ENCODE measurements at regions not wholly inside any gene's neighbourhood (a gene's known extent, or its start where the extent isn't known, plus 50 kb on each side); places are given as distances from the start of the nearest gene placed in this dataset.

- Histone ChIP-seq H4K20me1 (ENCODE audit: insufficient read depth, low read length, poor library complexity, severe bottlenecking) (no peaks in the 10 kb centered on the region), H3F3A (ENCODE audit: low read depth) (no peaks in the 10 kb centered on the region), H2AFZ (ENCODE audit: low read length) (no peak overlapping the region), H3K79me2 (ENCODE audit: insufficient read depth, low read length) (no peaks in the 10 kb centered on the region), H3K4me1 (ENCODE audit: insufficient read depth, low read length, poor library complexity, severe bottlenecking) (no peaks in the 10 kb centered on the region), H3K27me3 (ENCODE audit: insufficient read depth, low read length, poor library complexity, severe bottlenecking) (no peaks in the 10 kb centered on the region), H3K4me2 (ENCODE audit: low read depth, low read length, poor library complexity, severe bottlenecking) (no peak overlapping the region), H3K9ac (ENCODE audit: low read depth, low read length, poor library complexity, severe bottlenecking) (no peak overlapping the region), H3K9me2 (replicated peaks; ENCODE audit: low read depth, low read length) (no peaks in the 10 kb centered on the region), H3K9me3 (ENCODE audit: insufficient read depth, low read depth, low read length) (no peaks in the 10 kb centered on the region), H3K4me3 (ENCODE audit: low read length, poor library complexity, severe bottlenecking) (no peak overlapping the region), H3K36me3 (ENCODE audit: insufficient read depth, low read length) (no peaks in the 10 kb centered on the region)
- TF ChIP-seq CTCF (conservative IDR thresholded peaks at IDR 0.05; ENCODE audit: low read length), result no peak
- TF ChIP-seq EZH2phosphoT487 (IDR thresholded peaks at IDR 0.05; ENCODE audit: borderline replicate concordance), result no peak
These were observed 79.1 kb upstream of the NUDT7 start for GRCh38 chr16:77643176-77643575.

GRCh38 chr16:77645764-77646163 is 76.5 kb upstream of the NUDT7 start:
- TF ChIP-seq CTCF (conservative IDR thresholded peaks at IDR 0.05; ENCODE audit: low read length) (no peak), EZH2phosphoT487 (IDR thresholded peaks at IDR 0.05; ENCODE audit: borderline replicate concordance) (no peak)
- Histone ChIP-seq H3K79me2 (ENCODE audit: insufficient read depth, low read length) (no peaks in the 10 kb centered on the region), H3K36me3 (ENCODE audit: insufficient read depth, low read length) (no peaks in the 10 kb centered on the region)

DNA sequence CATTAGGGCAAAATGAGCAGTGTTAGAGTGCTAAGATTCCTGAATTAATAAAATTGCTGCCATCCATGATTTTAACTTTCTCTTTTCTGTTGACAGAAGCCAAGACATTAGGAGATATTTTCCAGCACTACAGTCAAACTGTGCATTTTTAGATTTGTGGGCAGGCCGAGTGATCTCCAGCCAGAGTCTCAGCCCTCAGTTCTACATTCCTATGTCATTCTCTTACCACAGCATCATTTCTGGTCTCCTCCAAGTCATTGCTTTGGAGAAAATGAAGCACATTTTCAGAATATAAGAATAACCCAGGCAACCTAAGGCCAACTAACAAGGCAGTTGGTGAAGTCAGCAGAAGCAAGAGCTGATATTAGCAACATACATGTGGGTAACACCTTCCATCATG is 74.6 kb upstream of the NUDT7 start:
- no peaks in the 10 kb centered on the region for H3K4me1 ChIP-seq (ENCODE audit: insufficient read depth, low read length, poor library complexity, severe bottlenecking)
- no peak overlapping the region for H3K4me3 ChIP-seq (ENCODE audit: low read length, poor library complexity, severe bottlenecking)
- H3K36me3 ChIP-seq (ENCODE audit: insufficient read depth, low read length), result no peaks in the 10 kb centered on the region
- H4K20me1 ChIP-seq (ENCODE audit: insufficient read depth, low read length, poor library complexity, severe bottlenecking), result no peaks in the 10 kb centered on the region
- H3K27me3 ChIP-seq (ENCODE audit: insufficient read depth, low read length, poor library complexity, severe bottlenecking), result no peaks in the 10 kb centered on the region
- H2AFZ ChIP-seq (ENCODE audit: low read length), result no peak overlapping the region
- no peak overlapping the region for H3K4me2 ChIP-seq (ENCODE audit: low read depth, low read length, poor library complexity, severe bottlenecking)
- H3K9me3 ChIP-seq (ENCODE audit: insufficient read depth, low read depth, low read length), result no peaks in the 10 kb centered on the region
- no peaks in the 10 kb centered on the region for H3K9me2 ChIP-seq (replicated peaks; ENCODE audit: low read depth, low read length)
- no peak overlapping the region for H3K9ac ChIP-seq (ENCODE audit: low read depth, low read length, poor library complexity, severe bottlenecking)
- no peak for TF ChIP-seq EZH2phosphoT487 (IDR thresholded peaks at IDR 0.05; ENCODE audit: borderline replicate concordance)
- no peak for TF ChIP-seq CTCF (conservative IDR thresholded peaks at IDR 0.05; ENCODE audit: low read length)
- H3F3A ChIP-seq (ENCODE audit: low read depth), result no peaks in the 10 kb centered on the region
- H3K79me2 ChIP-seq (ENCODE audit: insufficient read depth, low read length), result no peaks in the 10 kb centered on the region

More at GRCh38 chr16:77645764-77646163, 76.5 kb upstream of the NUDT7 start:
- H3F3A ChIP-seq (ENCODE audit: low read depth), result no peaks in the 10 kb centered on the region
- H2AFZ ChIP-seq (ENCODE audit: low read length), result no peak overlapping the region
- no peaks in the 10 kb centered on the region for H3K9me3 ChIP-seq (ENCODE audit: insufficient read depth, low read depth, low read length)
- no peak overlapping the region for H3K9ac ChIP-seq (ENCODE audit: low read depth, low read length, poor library complexity, severe bottlenecking)
- no peak overlapping the region for H3K4me2 ChIP-seq (ENCODE audit: low read depth, low read length, poor library complexity, severe bottlenecking)
- no peaks in the 10 kb centered on the region for H3K27me3 ChIP-seq (ENCODE audit: insufficient read depth, low read length, poor library complexity, severe bottlenecking)
- no peaks in the 10 kb centered on the region for H3K9me2 ChIP-seq (replicated peaks; ENCODE audit: low read depth, low read length)
- H4K20me1 ChIP-seq (ENCODE audit: insufficient read depth, low read length, poor library complexity, severe bottlenecking), result no peaks in the 10 kb centered on the region
- no peaks in the 10 kb centered on the region for H3K4me1 ChIP-seq (ENCODE audit: insufficient read depth, low read length, poor library complexity, severe bottlenecking)
- no peak overlapping the region for H3K4me3 ChIP-seq (ENCODE audit: low read length, poor library complexity, severe bottlenecking)

Data from Loucy (cell line).